ENCODE measurements at regions not wholly inside any gene's neighbourhood (a gene's known extent, or its start where the extent isn't known, plus 50 kb on each side); places are given as distances from the start of the nearest gene placed in this dataset.
A peak's percentile ranks its signal among the peaks of the same experiment; 100 is the strongest.

GRCh38 chr3:99503350-99503749, 135.0 kb upstream of the COL8A1 start:
- no peak for FAIRE-seq
- in situ Hi-C loops (cut with MboI) = no loop called here
- intact Hi-C loops (cut with micrococcal nuclease; ENCODE audit: unreplicated experiment) = loop anchor here (10.0 kb wide), 1 partner anchor 679 kb away; no protein-coding TSS in a partner anchor

GRCh38 chr3:99502871-99503270, 135.5 kb upstream of the COL8A1 start:
- ChIA-PET SMC1A (ENCODE audit: uncharacterized antibody, unreplicated experiment) (interaction anchor here (0.6 to 14.1 kb wide), 11 partner anchors 11 to 150 kb away, joined by 3 to 270 read pairs (median 3); no protein-coding TSS in a partner anchor), CTCF (interaction anchor here (0.6 to 12.8 kb wide), 5 partner anchors 10 to 193 kb away, joined by 3 to 303 read pairs (median 4); no protein-coding TSS in a partner anchor), POLR2A (interaction anchor here (1.4 kb wide), 1 partner anchor 315 kb away, joined by 3 read pairs; the partner anchor contains the start of gene CMSS1), RAD21 (ENCODE audit: unreplicated experiment) (interaction anchor here (1.1 to 2.4 kb wide), 7 partner anchors 10 to 93 kb away, joined by 3 to 10 read pairs (median 4); no protein-coding TSS in a partner anchor)
- Histone ChIP-seq H3K9ac (ENCODE audit: control insufficient read depth, insufficient read depth, low read length) (no peak overlapping the region), H3K4me3 (no peak overlapping the region), H2AFZ (ENCODE audit: control insufficient read depth, low read depth, low read length) (peak overlapping the region; percentile 20; the same call in 1 of the 2 replicates), H3K27me3 (replicated peaks in 1 of 2; ENCODE audit: control insufficient read depth in 2 of 2, insufficient read depth in 2 of 2, low read length in 1 of 2) (no peaks in the 10 kb centered on the region), H3K4me2 (ENCODE audit: control insufficient read depth, insufficient read depth) (no peak overlapping the region), H3K4me1 (ENCODE audit: control insufficient read depth, insufficient read depth, low read length) (peaks cover 6% of the 10 kb centered on the region; the same call in 1 of the 2 replicates), H3K9me3 (replicated peaks; ENCODE audit: control insufficient read depth, insufficient read depth, low read length) (no peaks in the 10 kb centered on the region), H3K27ac (ENCODE audit: control insufficient read depth, insufficient read depth) (no peak overlapping the region), H3K36me3 (ENCODE audit: control insufficient read depth in 2 of 2, insufficient read depth in 2 of 2, low read length in 1 of 2) (no peaks in the 10 kb centered on the region), H3K79me2 (ENCODE audit: control insufficient read depth, insufficient read depth, low read length) (no peaks in the 10 kb centered on the region), H4K20me1 (ENCODE audit: control insufficient read depth, insufficient read depth) (no peaks in the 10 kb centered on the region)
- no peak for FAIRE-seq
- TF ChIP-seq ASH2L (IDR thresholded peaks at IDR 0.05; ENCODE audit: borderline replicate concordance, low read depth) = no peak
- TF ChIP-seq PAX8 (IDR thresholded peaks at IDR 0.05) = no peak
- TF ChIP-seq EP300 (IDR thresholded peaks at IDR 0.05; ENCODE audit: borderline replicate concordance in 1 of 2, control insufficient read depth in 1 of 2, low read depth in 2 of 2, low read length in 2 of 2) = no peak
- no peak for TF ChIP-seq FOXM1 (IDR thresholded peaks at IDR 0.05; ENCODE audit: low read depth, low read length)
- TF ChIP-seq PRDM15 (CRISPR knock-in tag; IDR thresholded peaks at IDR 0.05) = no peak
- TF ChIP-seq ZNF24 (IDR thresholded peaks at IDR 0.05) = no peak
- no peak for TF ChIP-seq HCFC1 (IDR thresholded peaks at IDR 0.05; ENCODE audit: low read length)
- TF ChIP-seq POLR2AphosphoS2 (IDR thresholded peaks at IDR 0.05; ENCODE audit: low read depth, low read length) = no peak
- no peak for DNase-seq (ENCODE audit: low read depth, low spot score)
- 0% methylated on average over 1 of the region's 1 CpG for WGBS (ENCODE audit: insufficient coverage, insufficient replicate concordance, low lambda C conversion rate, missing lambda C conversion rate)
- BruUV-seq (replicated peaks) = no TSS peak
- no peak for ATAC-seq
- intact Hi-C loops (cut with micrococcal nuclease; ENCODE audit: unreplicated experiment) = loop anchor here (10.0 kb wide), 1 partner anchor 678 kb away; no protein-coding TSS in a partner anchor
- in situ Hi-C loops (cut with MboI) = no loop called here

More at GRCh38 chr3:99503350-99503749, 135.0 kb upstream of the COL8A1 start:
- H3K79me2 ChIP-seq (ENCODE audit: control insufficient read depth, insufficient read depth, low read length) = no peaks in the 10 kb centered on the region
- H3K9ac ChIP-seq (ENCODE audit: control insufficient read depth, insufficient read depth, low read length) = no peak overlapping the region
- no peaks in the 10 kb centered on the region for H3K9me3 ChIP-seq (replicated peaks; ENCODE audit: control insufficient read depth, insufficient read depth, low read length)
- no peak overlapping the region for H3K4me3 ChIP-seq
- SMC1A ChIA-PET (ENCODE audit: uncharacterized antibody, unreplicated experiment) = interaction anchor here (0.7 to 14.1 kb wide), 8 partner anchors 11 to 85 kb away, joined by 3 to 270 read pairs (median 4); no protein-coding TSS in a partner anchor
- H3K4me2 ChIP-seq (ENCODE audit: control insufficient read depth, insufficient read depth) = no peak overlapping the region
- WGBS (ENCODE audit: insufficient coverage, insufficient replicate concordance, low lambda C conversion rate, missing lambda C conversion rate) = 97% methylated on average over 3 of the region's 3 CpGs
- POLR2A ChIA-PET = interaction anchor here (1.4 kb wide), 1 partner anchor 314 kb away, joined by 3 read pairs; the partner anchor contains the start of gene CMSS1
- TF ChIP-seq ESRRA (IDR thresholded peaks at IDR 0.05; ENCODE audit: low read length) (no peak), NR2F1 (conservative IDR thresholded peaks at IDR 0.05) (no peak), IRF4 (IDR thresholded peaks at IDR 0.05; ENCODE audit: low read depth, low read length) (no peak), JUNB (IDR thresholded peaks at IDR 0.05) (no peak), ATF3 (IDR thresholded peaks at IDR 0.05; ENCODE audit: borderline replicate concordance, extremely low read depth, low read depth, low read length) (no peak), SP1 (IDR thresholded peaks at IDR 0.05; ENCODE audit: low read depth, low read length) (no peak)
- H3K4me1 ChIP-seq (ENCODE audit: control insufficient read depth, insufficient read depth, low read length) = peaks cover 6% of the 10 kb centered on the region; the same call in 1 of the 2 replicates
- no peaks in the 10 kb centered on the region for H3K27me3 ChIP-seq (replicated peaks in 1 of 2; ENCODE audit: control insufficient read depth in 2 of 2, insufficient read depth in 2 of 2, low read length in 1 of 2)
- CTCF ChIA-PET = interaction anchor here (0.6 to 12.8 kb wide), 6 partner anchors 11 to 192 kb away, joined by 3 to 303 read pairs (median 4); no protein-coding TSS in a partner anchor
- no peak for ATAC-seq
- peak overlapping the region; percentile 51 for H3K27ac ChIP-seq (ENCODE audit: control insufficient read depth, insufficient read depth)
- H3K36me3 ChIP-seq (ENCODE audit: control insufficient read depth in 2 of 2, insufficient read depth in 2 of 2, low read length in 1 of 2) = no peaks in the 10 kb centered on the region
- H2AFZ ChIP-seq (ENCODE audit: control insufficient read depth, low read depth, low read length) = peak overlapping the region; percentile 21; the same call in 1 of the 2 replicates
- DNase-seq (ENCODE audit: low read depth, low spot score) = no peak
- H4K20me1 ChIP-seq (ENCODE audit: control insufficient read depth, insufficient read depth) = no peaks in the 10 kb centered on the region
- RAD21 ChIA-PET (ENCODE audit: unreplicated experiment) = interaction anchor here (1.1 to 2.4 kb wide), 7 partner anchors 10 to 93 kb away, joined by 3 to 10 read pairs (median 4); no protein-coding TSS in a partner anchor
- no TSS peak for BruUV-seq (replicated peaks)
